ENCODE measurements at regions not wholly inside any gene's neighbourhood (a gene's known extent, or its start where the extent isn't known, plus 50 kb on each side); places are given as distances from the start of the nearest gene placed in this dataset.

GRCh38 chr2:22027345-22028005 is 903.7 kb downstream of the TDRD15 start:
- no peak for TF ChIP-seq POLR2A (IDR thresholded peaks at IDR 0.05)
- no peak for TF ChIP-seq CTCF (IDR thresholded peaks at IDR 0.05)
